RPMI7951 (cell line): ENCODE measurements at regions not wholly inside any gene's neighbourhood (a gene's known extent, or its start where the extent isn't known, plus 50 kb on each side); places are given as distances from the start of the nearest gene placed in this dataset.

Experiments
- DNase-seq: peaks from one replicate; pipeline ENCODE4 v3.0.0-alpha.2; 2012; ENCODE audit warnings: low read depth

- no peak for DNase-seq
Measured at GRCh38 chr6:54991761-54992330, 145.3 kb downstream of the FAM83B start.

DNA sequence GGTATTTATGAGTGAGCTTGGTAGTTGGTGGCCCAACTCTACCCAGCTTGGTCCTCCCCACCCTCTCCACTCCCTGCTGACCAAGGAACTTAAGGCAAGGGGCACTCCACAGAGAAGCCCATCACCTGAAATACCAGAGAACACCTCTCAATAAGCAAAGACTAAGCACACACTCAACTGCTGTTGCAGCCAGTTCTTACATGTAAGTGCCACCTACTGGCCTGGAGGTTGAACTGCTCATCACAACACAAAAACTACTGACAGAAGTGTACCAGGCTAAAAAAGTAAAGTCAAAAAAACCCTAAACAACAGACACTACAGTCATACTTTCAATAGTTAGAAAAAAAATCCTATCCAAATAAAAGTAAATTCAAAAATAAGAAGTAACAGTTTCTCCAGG is 146.2 kb downstream of the FAM83B start:
- DNase-seq = no peak

GRCh38 chr6:54993294-54993693 is 146.7 kb downstream of the FAM83B start:
- no peak for DNase-seq

GRCh38 chr6:54993948-54994347 is 147.4 kb downstream of the FAM83B start:
- DNase-seq = no peak

DNA sequence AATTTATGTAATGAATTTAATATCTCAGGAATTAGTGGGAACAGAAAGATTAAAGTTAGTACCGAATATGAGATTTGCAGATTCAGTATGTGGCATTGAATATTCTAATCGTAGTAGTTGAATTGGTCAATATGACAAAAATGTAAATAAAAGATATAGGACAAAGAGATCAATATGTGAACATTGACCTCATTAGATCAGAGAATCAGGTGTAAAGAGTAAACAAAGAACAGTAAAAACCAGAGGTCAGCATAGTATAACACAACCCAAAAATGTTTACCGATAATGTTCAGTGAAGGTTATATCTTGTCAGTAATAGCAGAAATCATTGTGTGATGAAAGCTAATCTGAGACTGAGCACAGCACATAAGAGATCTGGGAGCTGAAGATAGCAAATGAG is 152.0 kb downstream of the FAM83B start:
- no peak for DNase-seq

DNA sequence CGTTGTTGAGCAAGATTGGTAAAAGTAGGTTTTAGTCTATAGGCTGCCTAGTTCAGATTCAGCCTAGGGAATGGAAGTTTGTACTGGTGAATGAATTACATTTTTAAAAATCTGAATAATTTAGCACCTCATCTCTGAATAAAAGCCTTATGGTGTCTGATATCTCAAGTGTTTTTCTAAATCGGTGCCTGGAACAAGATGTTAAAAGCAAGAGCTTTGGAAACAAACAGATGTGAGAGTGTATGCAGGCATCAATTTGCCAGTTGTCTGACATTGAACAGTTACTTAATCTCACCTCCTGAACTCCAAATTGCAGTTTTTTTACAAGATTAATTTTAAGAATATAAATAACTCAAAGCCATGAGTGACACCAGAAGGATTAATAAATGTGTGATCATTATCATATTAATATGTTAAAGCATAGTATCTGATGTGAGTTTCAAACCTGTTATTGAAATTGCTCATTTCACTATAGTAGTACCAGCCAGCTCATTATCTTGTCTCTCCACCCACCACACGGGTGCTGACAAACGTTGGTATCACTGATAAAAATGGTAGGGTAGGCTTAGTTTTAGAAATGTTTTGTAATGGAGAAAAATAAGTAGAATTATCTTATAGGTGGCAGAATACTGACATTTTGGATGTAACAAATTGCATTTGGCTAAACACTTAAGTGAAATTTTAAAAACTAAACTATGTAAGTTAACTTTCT is 157.3 kb downstream of the FAM83B start:
- no peak for DNase-seq

- DNase-seq = no peak
Measured at GRCh38 chr6:55009131-55009530, 162.6 kb downstream of the FAM83B start.

- DNase-seq = no peak
Measured at GRCh38 chr6:55011034-55011433, 163.3 kb upstream of the HCRTR2 start.

DNA sequence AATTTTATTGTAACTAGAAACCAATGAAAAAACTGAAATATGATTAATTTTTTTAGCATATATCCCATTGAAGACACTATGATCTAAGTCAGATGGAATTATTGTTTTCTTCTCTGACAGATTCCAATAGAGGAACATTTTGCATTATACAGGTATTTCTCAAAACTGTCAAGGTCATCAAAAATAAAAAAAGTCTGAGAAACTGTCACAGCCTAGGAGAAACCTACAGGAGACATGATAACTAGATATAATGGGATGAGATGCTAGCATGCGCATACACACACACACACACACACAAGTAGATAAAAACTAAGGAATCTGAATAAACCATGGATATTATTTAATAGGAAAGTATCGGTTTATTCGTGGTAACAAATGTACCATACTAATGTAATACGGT is 161.9 kb upstream of the HCRTR2 start:
- no peak for DNase-seq

DNA sequence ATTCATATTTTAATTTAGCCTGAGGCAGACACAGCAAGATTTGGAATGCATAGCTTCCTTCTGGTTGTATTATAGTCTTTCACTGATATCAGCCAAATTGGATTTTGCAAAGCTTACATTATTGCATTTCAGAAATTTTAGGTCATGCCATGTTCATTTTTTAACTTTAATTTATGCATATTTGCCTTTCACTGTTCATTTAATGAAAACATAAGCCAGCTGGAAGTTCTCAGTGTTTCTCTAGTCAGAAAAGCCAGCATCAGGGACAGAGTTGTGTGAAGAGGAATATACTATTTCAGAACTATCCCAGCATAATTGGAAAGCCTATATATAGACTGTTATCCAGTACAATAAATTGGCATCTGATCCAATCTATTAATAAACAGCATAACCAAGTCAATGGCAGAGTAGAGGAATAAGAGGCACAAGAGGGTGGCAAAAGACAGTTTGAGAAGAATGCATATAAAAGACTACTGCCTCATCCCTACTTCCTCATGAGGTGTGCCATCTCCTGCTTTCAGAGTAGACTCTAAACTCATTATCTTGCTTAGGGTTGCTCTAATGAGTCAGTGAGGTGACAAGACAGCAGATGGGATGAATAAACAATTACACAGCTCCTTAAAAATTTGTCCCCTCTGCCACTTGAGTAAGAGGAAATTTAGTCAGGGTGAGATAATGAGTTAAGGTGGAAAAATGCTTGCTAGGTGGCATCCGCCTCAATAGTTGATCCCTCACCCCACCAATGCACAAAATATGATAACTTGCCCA is 159.8 kb upstream of the HCRTR2 start:
- no peak for DNase-seq

GRCh38 chr6:55016261-55016660 is 158.1 kb upstream of the HCRTR2 start:
- no peak for DNase-seq

- DNase-seq = no peak
Measured at GRCh38 chr6:55017555-55018300, 156.6 kb upstream of the HCRTR2 start.

DNA sequence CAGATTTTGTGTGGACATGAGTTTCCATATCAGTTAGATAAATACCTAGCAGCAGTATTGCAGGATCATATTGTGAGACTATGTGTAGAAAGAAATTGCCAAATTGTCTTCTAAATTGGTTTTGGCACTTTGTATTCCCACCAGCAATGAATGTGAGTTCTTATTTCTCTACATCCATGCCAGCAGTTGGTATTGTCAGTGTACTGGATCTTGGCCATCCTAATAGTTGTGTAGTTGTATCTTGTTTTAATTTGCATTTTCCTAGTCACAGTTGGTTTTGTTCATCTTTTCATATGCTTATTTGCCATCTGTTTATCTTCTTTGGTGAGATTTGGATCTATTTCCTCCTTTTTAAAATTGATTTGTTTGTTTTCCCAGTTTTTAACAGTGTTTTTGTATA is 154.7 kb upstream of the HCRTR2 start:
- DNase-seq = no peak

- DNase-seq = no peak
Measured at GRCh38 chr6:55023230-55023629, 151.1 kb upstream of the HCRTR2 start.

DNA sequence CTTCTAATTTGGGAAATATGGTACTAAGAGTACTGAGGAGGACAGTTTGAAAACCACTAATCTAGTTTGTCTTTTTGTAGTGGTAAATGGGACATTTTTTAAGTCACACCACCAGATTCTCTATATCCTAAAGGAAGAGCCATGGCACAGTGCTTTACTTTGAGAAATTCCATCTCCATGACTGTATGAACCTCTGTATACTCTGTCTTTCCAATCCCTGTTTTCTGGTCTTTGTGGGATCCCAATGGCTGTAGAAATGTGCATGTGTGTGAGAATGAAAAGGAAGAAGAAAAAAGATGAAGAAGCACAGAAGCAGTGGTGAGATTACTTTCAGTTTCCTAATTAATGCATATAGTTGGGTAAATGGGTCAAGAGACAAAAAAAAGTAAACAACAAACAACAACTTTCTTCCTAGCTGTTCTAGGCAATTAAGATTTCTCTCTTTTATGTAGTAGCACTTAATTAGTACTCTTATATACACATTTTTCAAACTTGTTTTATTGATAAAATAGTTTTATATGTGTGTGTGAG is 141.2 kb upstream of the HCRTR2 start:
- DNase-seq = peak; percentile 70

DNA sequence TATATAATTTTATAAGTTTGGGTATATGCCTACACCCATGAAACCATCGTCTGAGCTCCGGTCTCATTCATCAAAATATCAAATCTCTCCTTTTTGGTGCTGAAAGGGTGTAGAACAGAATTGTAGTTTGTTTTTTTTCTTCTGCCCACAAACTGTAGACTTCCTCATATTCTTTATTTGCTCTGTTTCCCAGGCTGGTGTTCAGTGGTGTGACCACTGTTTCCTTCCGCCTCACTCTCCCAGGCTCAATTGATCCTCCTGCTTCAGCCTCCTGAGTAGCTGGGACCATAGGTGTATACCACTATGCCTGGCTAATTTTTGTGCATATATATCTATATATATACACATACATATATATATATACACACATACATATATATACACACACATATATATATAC is 139.6 kb upstream of the HCRTR2 start:
- DNase-seq = no peak

GRCh38 chr6:55040102-55040848 is 134.0 kb upstream of the HCRTR2 start:
- peak; percentile 90 for DNase-seq

DNA sequence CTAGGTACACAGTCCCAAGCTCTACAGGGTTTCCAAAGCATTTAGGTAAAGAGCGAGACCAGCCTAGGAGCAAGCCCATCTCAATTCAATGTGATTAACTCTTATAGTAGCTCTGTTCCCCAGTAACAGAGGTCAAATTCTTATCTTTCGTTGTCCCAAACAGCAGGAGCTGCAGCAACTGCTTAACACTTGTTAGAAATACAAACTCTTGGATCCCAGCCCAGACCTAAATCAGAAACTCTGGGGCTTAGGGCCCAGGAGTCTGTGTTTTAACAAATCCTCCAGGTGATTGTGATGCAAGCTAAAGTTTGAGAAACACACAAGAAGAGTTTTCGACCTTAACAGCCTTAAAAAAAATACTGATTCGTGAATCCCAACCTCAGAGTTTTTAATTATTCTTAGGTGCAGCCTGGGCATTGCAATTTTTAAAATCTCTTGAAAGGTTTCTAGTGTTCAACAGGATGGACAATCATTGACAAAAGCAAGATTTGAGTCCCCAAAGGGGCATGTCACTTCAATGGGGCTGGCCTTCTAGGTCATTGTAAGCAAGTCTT is 127.4 kb upstream of the HCRTR2 start:
- DNase-seq = peak; percentile 13

DNA sequence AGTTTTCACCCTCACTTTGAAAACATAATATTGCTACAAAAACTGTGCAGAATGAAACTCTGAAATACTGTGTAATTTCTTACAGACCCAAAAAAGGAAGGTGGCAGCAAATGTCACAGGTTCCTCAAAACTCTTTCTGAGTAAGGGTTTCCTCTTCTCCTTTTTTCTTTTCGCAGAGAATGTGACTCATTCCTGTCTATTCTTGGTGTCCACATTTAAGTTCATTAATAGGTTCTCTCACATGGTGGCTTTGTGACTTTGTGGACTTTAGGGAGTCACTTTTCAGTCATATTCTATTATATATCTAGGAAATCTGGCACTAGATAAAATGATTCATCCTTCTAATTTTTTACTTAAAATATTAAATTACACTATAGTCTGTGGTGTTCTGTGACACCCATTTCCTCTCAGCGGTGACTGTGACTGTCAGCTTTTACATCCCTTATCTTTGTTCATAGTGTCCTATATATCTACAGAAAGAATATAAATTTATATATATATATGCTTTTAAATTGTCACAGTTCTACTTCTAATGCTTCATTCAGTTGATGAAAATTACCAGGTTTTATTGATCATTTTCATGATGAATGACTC is 126.8 kb upstream of the HCRTR2 start:
- DNase-seq = peak; percentile 18

- peak; percentile 15 for DNase-seq
Measured at GRCh38 chr6:55049866-55050265, 124.4 kb upstream of the HCRTR2 start.

DNA sequence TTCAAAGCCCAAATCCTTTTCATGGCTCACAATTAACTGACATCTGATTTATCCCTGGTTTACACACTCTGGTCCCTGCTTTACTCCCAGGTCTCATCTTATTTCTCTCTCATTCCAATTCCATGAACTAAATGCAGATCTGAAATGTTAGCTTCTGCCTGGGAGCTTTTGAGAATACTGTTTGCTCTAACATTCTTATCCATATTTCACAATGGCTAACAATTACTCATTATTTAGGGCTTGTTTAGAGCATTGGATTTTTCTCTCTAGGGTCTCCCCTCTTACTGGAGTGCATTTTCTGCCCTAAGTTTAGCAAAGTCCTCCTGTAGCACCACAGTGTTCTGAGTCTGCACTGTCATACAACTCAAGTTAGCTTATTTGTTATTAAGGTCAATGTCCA is 121.5 kb upstream of the HCRTR2 start:
- no peak for DNase-seq
